Keratinocyte (primary cell): ENCODE measurements at regions not wholly inside any gene's neighbourhood (a gene's known extent, or its start where the extent isn't known, plus 50 kb on each side); places are given as distances from the start of the nearest gene placed in this dataset.

ENCODE experiments used
- DNase-seq: peaks from one replicate; pipeline ENCODE4 v3.0.0-alpha.2; 2011; ENCODE audit warnings: low read depth, missing footprints, low spot score
- FAIRE-seq: peaks from 2 replicates; lab custom pipeline; 2011; peaks lifted over from hg19 to GRCh38; lab: Jason Lieb, UNC
- H2AFZ ChIP-seq: 2 replicates; pipeline ENCODE4 v1.6.0; 2012; ENCODE audit warnings: low read length, control low read depth, inconsistent platforms; ENCODE audit not compliant: control insufficient read depth
- H3K27ac ChIP-seq: 2 replicates; pipeline ENCODE4 v1.5.1; 2011; ENCODE audit warnings: low read length; ENCODE audit not compliant: control insufficient read depth, insufficient read depth
- H3K27me3 ChIP-seq: 3 replicates; pipeline ENCODE4 v1.6.0; 2011; ENCODE audit warnings: low read length; ENCODE audit not compliant: control insufficient read depth, insufficient read depth; ENCODE audit errors: extremely low read depth
- H3K36me3 ChIP-seq, 2 experiments: 2 replicates in 1 of 2; 3 replicates in 1 of 2; pipeline ENCODE4 v1.5.1; 2011; ENCODE audit warnings: low read length in 2 of 2, mild to moderate bottlenecking in 1 of 2; ENCODE audit not compliant: control insufficient read depth in 2 of 2, insufficient read depth in 2 of 2; ENCODE audit errors: extremely low read depth in 1 of 2
- H3K4me1 ChIP-seq: 3 replicates; pipeline ENCODE4 v1.5.1; 2011; ENCODE audit warnings: low read length; ENCODE audit not compliant: control insufficient read depth, insufficient read depth; ENCODE audit errors: extremely low read depth
- H3K4me2 ChIP-seq: 3 replicates; pipeline ENCODE4 v1.6.0; 2011; ENCODE audit warnings: low read depth, low read length; ENCODE audit not compliant: control insufficient read depth, insufficient read depth; ENCODE audit errors: extremely low read depth
- H3K4me3 ChIP-seq, 3 experiments: fragments of 200-600 bp in 1 of 3; sonication (generic) in 1 of 3; 2 replicates in 2 of 3; 3 replicates in 1 of 3; pipeline ENCODE4 v1.5.1; 2011 to 2016; ENCODE audit warnings: low read length in 3 of 3, mild to moderate bottlenecking in 3 of 3, control low read depth in 2 of 3, inconsistent platforms in 1 of 3, low read depth in 1 of 3, mixed read lengths in 1 of 3, mixed run types in 1 of 3, moderate library complexity in 1 of 3; ENCODE audit not compliant: control insufficient read depth in 2 of 3, insufficient read depth in 2 of 3; ENCODE audit errors: extremely low read depth in 1 of 3
- H3K79me2 ChIP-seq: 2 replicates; pipeline ENCODE4 v1.6.0; 2012; ENCODE audit warnings: low read length; ENCODE audit not compliant: control insufficient read depth, insufficient read depth
- H3K9ac ChIP-seq: 3 replicates; pipeline ENCODE4 v1.6.0; 2011; ENCODE audit warnings: low read length; ENCODE audit not compliant: control insufficient read depth, insufficient read depth; ENCODE audit errors: extremely low read depth
- H3K9me1 ChIP-seq: 3 replicates; pipeline ENCODE4 v1.6.0; 2011; ENCODE audit warnings: low read length; ENCODE audit not compliant: control insufficient read depth, insufficient read depth; ENCODE audit errors: extremely low read depth
- H3K9me3 ChIP-seq: 2 replicates; pipeline ENCODE4 v1.5.1; 2012; ENCODE audit warnings: low read depth, low read length; ENCODE audit not compliant: control insufficient read depth
- H4K20me1 ChIP-seq: 3 replicates; pipeline ENCODE4 v1.6.0; 2011; ENCODE audit warnings: low read length; ENCODE audit not compliant: control insufficient read depth, insufficient read depth; ENCODE audit errors: extremely low read depth
- EZH2 ChIP-seq: IDR thresholded peaks from one replicate; pipeline ENCODE4 v1.6.1; 2012; ENCODE audit warnings: inconsistent platforms, mild to moderate bottlenecking, low read length, moderate library complexity
- dilution Hi-C: fragments of 300-500 bp; cut with MboI; formaldehyde crosslinking; loops from one replicate; pipeline ENCODE4 v1.7.0; 2020; ENCODE audit warnings: low sequenced_read_pairs; ENCODE audit not compliant: extremely low pct_ligation_motif_present
- TF ChIP-seq, protein P1 (sequence below), 3 experiments: IDR thresholded peaks in 1 of 3; conservative IDR thresholded peaks in 1 of 3; optimal IDR thresholded peaks in 1 of 3; 2 replicates in 2 of 3; 3 replicates in 1 of 3; pipeline versions ENCODE3 to v1.5.1; 2011; ENCODE audit warnings: low read length in 3 of 3, mild to moderate bottlenecking in 3 of 3, moderate library complexity in 2 of 3, control low read depth in 1 of 3, inconsistent platforms in 1 of 3; ENCODE audit not compliant: insufficient read depth in 2 of 3; ENCODE audit errors: extremely low read depth in 1 of 3

- Histone ChIP-seq H3K9ac (no peak overlapping the region), H3K4me2 (no peak overlapping the region), H3K4me1 (no peaks in the 10 kb centered on the region), H3K27ac (no peak overlapping the region), H4K20me1 (no peaks in the 10 kb centered on the region), H3K4me3 (no peak overlapping the region), H2AFZ (no peak overlapping the region), H3K9me1 (no peaks in the 10 kb centered on the region), H3K79me2 (no peaks in the 10 kb centered on the region), H3K27me3 (peaks cover 2% of the 10 kb centered on the region), H3K36me3 (no peaks in the 10 kb centered on the region), H3K9me3 (no peaks in the 10 kb centered on the region)
- dilution Hi-C loops = no loop called here
- DNase-seq = no peak
- FAIRE-seq = no peak
- TF ChIP-seq, protein P1, sequence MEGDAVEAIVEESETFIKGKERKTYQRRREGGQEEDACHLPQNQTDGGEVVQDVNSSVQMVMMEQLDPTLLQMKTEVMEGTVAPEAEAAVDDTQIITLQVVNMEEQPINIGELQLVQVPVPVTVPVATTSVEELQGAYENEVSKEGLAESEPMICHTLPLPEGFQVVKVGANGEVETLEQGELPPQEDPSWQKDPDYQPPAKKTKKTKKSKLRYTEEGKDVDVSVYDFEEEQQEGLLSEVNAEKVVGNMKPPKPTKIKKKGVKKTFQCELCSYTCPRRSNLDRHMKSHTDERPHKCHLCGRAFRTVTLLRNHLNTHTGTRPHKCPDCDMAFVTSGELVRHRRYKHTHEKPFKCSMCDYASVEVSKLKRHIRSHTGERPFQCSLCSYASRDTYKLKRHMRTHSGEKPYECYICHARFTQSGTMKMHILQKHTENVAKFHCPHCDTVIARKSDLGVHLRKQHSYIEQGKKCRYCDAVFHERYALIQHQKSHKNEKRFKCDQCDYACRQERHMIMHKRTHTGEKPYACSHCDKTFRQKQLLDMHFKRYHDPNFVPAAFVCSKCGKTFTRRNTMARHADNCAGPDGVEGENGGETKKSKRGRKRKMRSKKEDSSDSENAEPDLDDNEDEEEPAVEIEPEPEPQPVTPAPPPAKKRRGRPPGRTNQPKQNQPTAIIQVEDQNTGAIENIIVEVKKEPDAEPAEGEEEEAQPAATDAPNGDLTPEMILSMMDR (optimal IDR thresholded peaks at IDR 0.05 in 1 of 3, IDR thresholded peaks at IDR 0.05 in 1 of 3, conservative IDR thresholded peaks at IDR 0.05 in 1 of 3; ENCODE audit: extremely low read depth in 1 of 3, insufficient read depth in 2 of 3, low read length in 3 of 3) = no peak
- no peak for TF ChIP-seq EZH2
These were observed 91.1 kb downstream of the TNFRSF13B start for GRCh38 chr17:16880843-16881230.

- H3K4me3 ChIP-seq = no peak overlapping the region
- H4K20me1 ChIP-seq = no peaks in the 10 kb centered on the region
- no peak for TF ChIP-seq EZH2
- TF ChIP-seq, protein P1 (optimal IDR thresholded peaks at IDR 0.05 in 1 of 3, IDR thresholded peaks at IDR 0.05 in 1 of 3, conservative IDR thresholded peaks at IDR 0.05 in 1 of 3; ENCODE audit: extremely low read depth in 1 of 3, insufficient read depth in 2 of 3, low read length in 3 of 3) = no peak
- H3K27ac ChIP-seq = no peak overlapping the region
- no peaks in the 10 kb centered on the region for H3K4me1 ChIP-seq
- H3K4me2 ChIP-seq = no peak overlapping the region
- no peaks in the 10 kb centered on the region for H3K9me3 ChIP-seq
- no peaks in the 10 kb centered on the region for H3K9me1 ChIP-seq
- H3K36me3 ChIP-seq = no peaks in the 10 kb centered on the region
- no peak for FAIRE-seq
- H3K79me2 ChIP-seq = no peaks in the 10 kb centered on the region
- DNase-seq = no peak
- dilution Hi-C loops = no loop called here
- no peak overlapping the region for H2AFZ ChIP-seq
- H3K27me3 ChIP-seq = peaks cover 2% of the 10 kb centered on the region
- no peak overlapping the region for H3K9ac ChIP-seq
These were observed 91.6 kb downstream of the TNFRSF13B start for GRCh38 chr17:16880121-16880842.
